Activated naive CD8-positive, alpha-beta T cell treated with anti-CD3 and anti-CD28 coated beads, Interleukin-2, amount 50 U/mL, for 24 hours (primary cell): ENCODE measurements at regions not wholly inside any gene's neighbourhood (a gene's known extent, or its start where the extent isn't known, plus 50 kb on each side); places are given as distances from the start of the nearest gene placed in this dataset.

Source experiments
- ATAC-seq: fragments of 150-1000 bp; cut with Tn5 transposase; one replicate; pipeline ENCODE4 v1.10.0; 2021
- DNase-seq: peaks from one replicate; pipeline ENCODE4 v3.0.0; 2021
- H3K27ac Mint-ChIP-seq: one replicate; pipeline ENCODE4 v1.8.0; 2021; ENCODE audit warnings: mild to moderate bottlenecking, mixed read lengths
- H3K27me3 Mint-ChIP-seq: one replicate; pipeline ENCODE4 v1.8.0; 2021; ENCODE audit warnings: mixed read lengths
- H3K36me3 Mint-ChIP-seq: one replicate; pipeline ENCODE4 v1.8.0; 2021; ENCODE audit warnings: low read depth, mixed read lengths
- H3K4me1 Mint-ChIP-seq: one replicate; pipeline ENCODE4 v1.8.0; 2021; ENCODE audit warnings: mixed read lengths
- H3K4me3 Mint-ChIP-seq: one replicate; pipeline ENCODE4 v1.8.0; 2021; ENCODE audit warnings: mild to moderate bottlenecking, moderate library complexity, mixed read lengths
- H3K9me3 Mint-ChIP-seq: one replicate; pipeline ENCODE4 v1.8.0; 2021; ENCODE audit warnings: mixed read lengths

DNA sequence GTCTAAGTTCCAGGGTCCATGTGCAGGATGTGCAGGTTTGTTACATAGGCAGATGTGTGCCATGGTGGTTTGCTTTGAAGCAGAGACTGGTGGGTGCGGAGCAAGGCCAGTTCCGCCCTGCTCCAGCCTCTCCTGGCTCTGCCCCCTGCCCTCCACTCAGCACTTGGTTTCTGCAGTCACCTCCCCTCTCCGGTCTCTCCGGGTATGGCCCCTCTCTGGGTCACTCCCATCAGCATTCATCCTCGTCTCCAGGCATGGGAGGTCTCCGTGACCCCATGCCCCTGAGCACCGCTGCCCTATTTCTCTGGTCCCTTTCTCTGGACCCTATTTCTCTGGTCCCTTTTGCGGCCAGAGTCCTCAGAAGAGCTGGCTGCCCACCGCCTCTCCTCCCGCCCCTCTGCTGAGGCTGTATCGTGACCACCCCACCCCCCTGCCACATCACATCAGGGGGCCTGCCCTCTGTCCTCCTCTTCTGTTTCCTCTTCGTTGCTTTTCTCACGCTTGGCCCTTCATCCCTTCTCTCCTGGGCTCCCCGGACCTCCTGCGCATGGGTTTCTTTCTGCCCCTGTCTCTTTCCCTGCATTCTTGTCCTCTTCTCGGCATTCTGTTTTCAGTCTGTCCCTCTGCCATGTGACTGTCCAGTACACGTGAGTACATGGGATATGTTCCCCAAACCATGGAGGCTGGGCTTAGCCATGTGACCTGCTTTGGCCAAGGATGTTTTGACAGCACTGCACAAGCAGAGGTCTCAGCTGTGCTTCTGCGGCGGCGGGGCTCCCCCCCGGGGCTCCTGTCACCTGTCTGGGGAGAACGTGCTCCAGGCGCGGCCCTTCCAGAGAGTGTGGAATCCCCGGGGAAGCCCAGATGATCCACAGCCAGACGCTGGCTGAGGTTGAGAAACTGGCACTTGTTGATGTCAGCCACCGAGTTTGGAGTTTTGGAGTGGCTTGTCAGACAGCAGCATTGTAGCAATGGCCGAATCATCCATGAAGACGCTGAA, 54.4 kb upstream of the C1orf174 start:
- Mint-ChIP-seq H3K27ac (no peak overlapping the region), H3K9me3 (no peaks in the 10 kb centered on the region), H3K4me1 (no peaks in the 10 kb centered on the region), H3K4me3 (no peak overlapping the region), H3K36me3 (no peaks in the 10 kb centered on the region), H3K27me3 (peaks cover 15% of the 10 kb centered on the region)
- ATAC-seq (no peak), DNase-seq (no peak)

GRCh38 chr1:3955196-3955772, 55.2 kb upstream of the C1orf174 start:
- DNase-seq (no peak), ATAC-seq (no peak)
- no peaks in the 10 kb centered on the region for H3K36me3 Mint-ChIP-seq
- no peak overlapping the region for H3K27ac Mint-ChIP-seq
- peaks cover 13% of the 10 kb centered on the region for H3K27me3 Mint-ChIP-seq
- H3K4me3 Mint-ChIP-seq, result no peak overlapping the region
- no peaks in the 10 kb centered on the region for H3K9me3 Mint-ChIP-seq
- H3K4me1 Mint-ChIP-seq, result no peaks in the 10 kb centered on the region

GRCh38 chr1:3956527-3957170, 56.6 kb upstream of the C1orf174 start:
- Mint-ChIP-seq H3K4me3 (no peak overlapping the region), H3K36me3 (no peaks in the 10 kb centered on the region), H3K27me3 (peaks cover 13% of the 10 kb centered on the region), H3K4me1 (no peaks in the 10 kb centered on the region), H3K9me3 (no peaks in the 10 kb centered on the region), H3K27ac (no peak overlapping the region)
- no peak for ATAC-seq
- DNase-seq, result no peak

GRCh38 chr1:3959361-3959760, 59.3 kb upstream of the C1orf174 start:
- Mint-ChIP-seq H3K36me3 (no peaks in the 10 kb centered on the region), H3K4me3 (no peak overlapping the region), H3K9me3 (no peaks in the 10 kb centered on the region), H3K27ac (no peak overlapping the region), H3K4me1 (no peaks in the 10 kb centered on the region), H3K27me3 (peaks cover 8% of the 10 kb centered on the region)
- ATAC-seq (no peak), DNase-seq (no peak)

DNA sequence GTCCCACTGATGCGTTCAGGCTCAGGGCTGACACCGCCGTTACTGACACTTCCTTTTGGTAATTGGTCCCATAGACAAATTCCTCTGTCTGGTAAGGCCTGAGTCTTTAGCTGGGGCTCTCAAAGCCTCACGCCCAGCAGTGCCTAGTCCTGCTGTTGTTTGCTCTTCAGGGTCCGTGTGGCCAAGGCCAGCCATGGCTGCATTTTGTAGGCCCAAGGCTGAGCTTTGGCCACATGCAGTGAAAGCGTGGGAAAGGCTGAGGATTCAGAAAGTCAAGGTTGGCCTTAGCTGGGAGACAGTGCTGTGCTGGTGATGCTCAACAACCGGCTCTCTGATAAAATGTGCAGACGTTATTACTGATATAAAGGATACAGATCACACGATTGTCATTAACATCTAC, 63.5 kb upstream of the C1orf174 start:
- DNase-seq, result no peak
- Mint-ChIP-seq H3K4me1 (no peaks in the 10 kb centered on the region), H3K27ac (no peak overlapping the region), H3K27me3 (peaks cover 5% of the 10 kb centered on the region), H3K36me3 (no peaks in the 10 kb centered on the region), H3K9me3 (no peaks in the 10 kb centered on the region), H3K4me3 (no peak overlapping the region)
- ATAC-seq, result no peak

GRCh38 chr1:3965693-3966092, 65.6 kb upstream of the C1orf174 start:
- DNase-seq, result no peak
- H3K27ac Mint-ChIP-seq, result no peak overlapping the region
- no peaks in the 10 kb centered on the region for H3K9me3 Mint-ChIP-seq
- peaks cover 11% of the 10 kb centered on the region for H3K27me3 Mint-ChIP-seq
- no peak overlapping the region for H3K4me3 Mint-ChIP-seq
- no peak for ATAC-seq
- H3K4me1 Mint-ChIP-seq, result no peaks in the 10 kb centered on the region
- H3K36me3 Mint-ChIP-seq, result no peaks in the 10 kb centered on the region

DNA sequence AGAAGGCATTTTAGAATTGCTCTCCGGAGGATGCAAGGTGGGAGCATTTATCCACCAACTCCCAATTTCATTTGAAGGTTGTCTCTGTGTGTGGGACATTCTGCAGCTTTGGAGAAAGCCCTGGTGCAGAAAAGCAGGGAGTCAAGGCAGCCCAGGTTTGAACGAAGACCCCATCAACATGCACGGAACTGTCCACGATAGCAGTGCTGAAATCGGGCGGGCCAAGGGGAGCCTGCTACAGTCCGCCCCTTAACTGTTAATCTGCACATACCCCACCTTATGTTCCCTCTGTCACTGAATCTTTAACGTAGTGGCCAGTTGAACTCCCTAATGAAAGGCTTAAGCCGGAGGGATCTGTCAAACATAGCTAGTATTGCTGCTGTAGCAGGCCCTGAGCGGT, 68.8 kb upstream of the C1orf174 start:
- no peak for ATAC-seq
- Mint-ChIP-seq H3K36me3 (no peaks in the 10 kb centered on the region), H3K4me1 (no peaks in the 10 kb centered on the region), H3K9me3 (no peaks in the 10 kb centered on the region), H3K27ac (no peak overlapping the region), H3K4me3 (no peak overlapping the region), H3K27me3 (peaks cover 11% of the 10 kb centered on the region)
- DNase-seq, result no peak

DNA sequence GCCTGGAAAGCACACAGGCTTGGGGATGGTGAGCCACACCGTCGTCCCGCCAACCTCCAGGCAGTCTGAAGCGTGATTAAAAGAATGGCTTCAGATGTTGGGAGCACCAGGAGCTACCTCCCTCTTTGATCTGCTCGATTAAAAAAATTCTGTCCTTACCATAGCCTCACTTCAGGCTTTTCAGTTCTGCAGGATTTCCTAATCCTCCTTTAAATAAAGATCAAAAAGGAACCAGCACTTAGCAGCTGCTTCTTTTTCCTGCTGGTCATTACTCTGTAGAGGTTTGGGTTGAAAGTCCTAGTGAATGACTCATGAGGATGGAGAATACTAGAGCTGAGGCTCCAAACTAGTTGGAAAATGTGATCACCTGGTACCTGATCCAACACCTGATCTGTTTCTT, 71.9 kb upstream of the C1orf174 start:
- no peak overlapping the region for H3K27ac Mint-ChIP-seq
- H3K27me3 Mint-ChIP-seq, result peaks cover 9% of the 10 kb centered on the region
- no peak for ATAC-seq
- H3K4me3 Mint-ChIP-seq, result no peak overlapping the region
- no peaks in the 10 kb centered on the region for H3K36me3 Mint-ChIP-seq
- H3K9me3 Mint-ChIP-seq, result no peaks in the 10 kb centered on the region
- H3K4me1 Mint-ChIP-seq, result no peaks in the 10 kb centered on the region
- DNase-seq, result no peak

GRCh38 chr1:3975903-3976630, 76.0 kb upstream of the C1orf174 start:
- Mint-ChIP-seq H3K27ac (no peak overlapping the region), H3K27me3 (no peaks in the 10 kb centered on the region), H3K4me3 (no peak overlapping the region), H3K9me3 (no peaks in the 10 kb centered on the region), H3K4me1 (no peaks in the 10 kb centered on the region), H3K36me3 (no peaks in the 10 kb centered on the region)
- no peak for ATAC-seq
- no peak for DNase-seq

DNA sequence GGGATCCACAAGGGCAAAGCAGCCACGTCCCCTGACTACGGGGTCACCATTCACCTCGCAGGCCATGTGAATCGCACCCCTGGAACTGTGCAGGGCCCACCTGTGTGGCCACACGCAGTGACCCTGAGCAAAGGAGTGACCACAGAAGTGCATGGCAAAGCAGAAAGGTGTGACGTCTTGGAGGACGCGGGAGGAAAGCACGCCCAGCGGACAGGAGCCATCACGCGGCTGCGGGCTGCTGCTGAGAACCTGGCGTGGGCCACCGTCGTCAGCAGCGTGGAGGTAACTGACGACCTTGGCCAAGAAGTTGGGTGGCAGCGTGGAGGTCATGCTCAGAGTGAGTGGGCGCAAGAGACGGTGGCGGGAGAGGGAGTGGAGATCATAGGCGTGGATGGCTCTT, 76.7 kb upstream of the C1orf174 start:
- H3K27me3 Mint-ChIP-seq, result no peaks in the 10 kb centered on the region
- no peak for DNase-seq

GRCh38 chr1:3978196-3978989, 78.3 kb upstream of the C1orf174 start:
- no peaks in the 10 kb centered on the region for H3K36me3 Mint-ChIP-seq
- no peak overlapping the region for H3K4me3 Mint-ChIP-seq
- DNase-seq (no peak), ATAC-seq (no peak)
- H3K27me3 Mint-ChIP-seq, result peaks cover 5% of the 10 kb centered on the region
- no peaks in the 10 kb centered on the region for H3K4me1 Mint-ChIP-seq
- no peaks in the 10 kb centered on the region for H3K9me3 Mint-ChIP-seq
- H3K27ac Mint-ChIP-seq, result no peak overlapping the region

More for the DNA sequence above, 76.7 kb upstream of the C1orf174 start:
- no peak overlapping the region for H3K27ac Mint-ChIP-seq
- no peak overlapping the region for H3K4me3 Mint-ChIP-seq
- ATAC-seq, result no peak
- H3K36me3 Mint-ChIP-seq, result no peaks in the 10 kb centered on the region
- no peaks in the 10 kb centered on the region for H3K4me1 Mint-ChIP-seq
- H3K9me3 Mint-ChIP-seq, result no peaks in the 10 kb centered on the region

- ATAC-seq (no peak), DNase-seq (no peak)
- Mint-ChIP-seq H3K36me3 (no peaks in the 10 kb centered on the region), H3K4me3 (no peak overlapping the region), H3K27me3 (peaks cover 5% of the 10 kb centered on the region), H3K9me3 (no peaks in the 10 kb centered on the region), H3K27ac (no peak overlapping the region), H3K4me1 (no peaks in the 10 kb centered on the region)
Observed at GRCh38 chr1:3978990-3979325, 78.9 kb upstream of the C1orf174 start.

DNA sequence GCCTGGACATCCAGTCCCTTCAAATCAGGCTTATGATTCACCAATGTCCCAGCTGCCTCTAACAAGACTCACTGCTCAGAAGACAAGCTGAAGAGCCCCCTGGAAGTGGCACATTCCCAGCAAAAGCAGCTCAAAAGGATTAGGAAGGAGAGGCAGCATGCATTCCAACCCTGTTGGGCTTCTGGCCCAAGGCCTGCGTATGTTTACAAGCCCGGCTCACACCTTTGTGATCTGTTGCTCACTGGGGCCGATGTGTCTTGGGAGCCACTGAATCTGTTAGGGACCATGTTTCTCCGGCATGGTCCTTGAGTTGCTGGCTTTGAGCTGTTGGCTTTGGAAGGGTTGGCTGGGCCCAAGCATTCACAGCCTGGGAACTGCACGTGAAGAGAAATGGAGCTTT, 81.2 kb upstream of the C1orf174 start:
- Mint-ChIP-seq H3K27ac (no peak overlapping the region), H3K4me3 (no peak overlapping the region), H3K9me3 (no peaks in the 10 kb centered on the region), H3K36me3 (no peaks in the 10 kb centered on the region), H3K27me3 (peaks cover 5% of the 10 kb centered on the region), H3K4me1 (no peaks in the 10 kb centered on the region)
- DNase-seq (no peak), ATAC-seq (no peak)
